ENCODE measurements at regions not wholly inside any gene's neighbourhood (a gene's known extent, or its start where the extent isn't known, plus 50 kb on each side); places are given as distances from the start of the nearest gene placed in this dataset.

GRCh38 chr5:58071566-58071965, 388.3 kb downstream of the PLK2 start:
- TF ChIP-seq GATA3 (IDR thresholded peaks at IDR 0.05; ENCODE audit: low read depth, low read length), result no peak
- no peak for TF ChIP-seq GATA2 (IDR thresholded peaks at IDR 0.05; ENCODE audit: low read depth, low read length)
